Vagina (tissue), 2 donors: ENCODE measurements at regions not wholly inside any gene's neighbourhood (a gene's known extent, or its start where the extent isn't known, plus 50 kb on each side); places are given as distances from the start of the nearest gene placed in this dataset.

Source experiments
- CTCF ChIP-seq, 3 experiments: fragments of 450-650 bp in 2 of 3; fragments of 200-600 bp in 1 of 3; sonication (generic) in 1 of 3; IDR thresholded peaks; one replicate each; pipeline ENCODE4 v1.5.1; 2017 to 2019; ENCODE audit warnings: antibody characterized with exemption in 3 of 3, mild to moderate bottlenecking in 2 of 3, moderate library complexity in 2 of 3
- POLR2A ChIP-seq, 2 donors: fragments of 450-650 bp; IDR thresholded peaks; one replicate each; pipeline ENCODE4 v1.6.1; 2017; ENCODE audit warnings: antibody characterized with exemption in 2 of 2, mild to moderate bottlenecking in 2 of 2, moderate library complexity in 2 of 2
- POLR2AphosphoS5 ChIP-seq, 2 donors: sonication (generic); formaldehyde crosslinking; IDR thresholded peaks; one replicate each; pipeline ENCODE4 v1.9.0; 2017; ENCODE audit warnings: antibody characterized with exemption in 2 of 2, mild to moderate bottlenecking in 2 of 2, low read depth in 1 of 2; ENCODE audit not compliant: insufficient read depth in 1 of 2

- TF ChIP-seq POLR2AphosphoS5 (IDR thresholded peaks at IDR 0.05; ENCODE audit: insufficient read depth in 1 of 2, low read depth in 1 of 2) (no peak), CTCF (IDR thresholded peaks at IDR 0.05) (no peak), POLR2A (IDR thresholded peaks at IDR 0.05) (no peak)
Measured at GRCh38 chr18:67292814-67293213, 223.7 kb downstream of the DSEL start.
